NCI-H146 treated with DMSO at 0.1 percent for 48 hours (cell line): ENCODE measurements at regions not wholly inside any gene's neighbourhood (a gene's known extent, or its start where the extent isn't known, plus 50 kb on each side); places are given as distances from the start of the nearest gene placed in this dataset.

Source experiments
- DNase-seq: peaks from one replicate; lab custom pipeline; 2025; ENCODE audit not compliant: unreplicated experiment; lab: John Stamatoyannopoulos, UW

DNA sequence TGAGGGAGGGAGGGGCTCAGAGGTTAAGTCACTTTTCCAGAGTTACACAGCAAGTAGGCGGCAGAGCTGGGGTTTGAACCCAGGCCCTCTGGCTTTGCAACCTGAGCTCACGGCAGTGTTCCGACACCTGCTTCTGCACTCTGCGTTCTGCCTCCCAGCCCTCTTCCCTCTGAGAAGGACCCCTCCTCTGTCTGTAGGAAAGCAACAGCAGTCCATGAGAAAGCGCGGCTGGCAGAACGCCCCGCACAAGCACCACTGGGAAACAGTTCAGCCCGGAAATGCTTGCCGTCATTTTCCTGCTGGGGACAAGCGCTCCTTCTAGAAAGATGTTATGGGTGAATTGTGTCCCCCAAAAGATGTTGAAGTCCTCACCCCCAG lies 241.1 kb downstream of the NPHP4 start:
- DNase-seq: no peak

DNA sequence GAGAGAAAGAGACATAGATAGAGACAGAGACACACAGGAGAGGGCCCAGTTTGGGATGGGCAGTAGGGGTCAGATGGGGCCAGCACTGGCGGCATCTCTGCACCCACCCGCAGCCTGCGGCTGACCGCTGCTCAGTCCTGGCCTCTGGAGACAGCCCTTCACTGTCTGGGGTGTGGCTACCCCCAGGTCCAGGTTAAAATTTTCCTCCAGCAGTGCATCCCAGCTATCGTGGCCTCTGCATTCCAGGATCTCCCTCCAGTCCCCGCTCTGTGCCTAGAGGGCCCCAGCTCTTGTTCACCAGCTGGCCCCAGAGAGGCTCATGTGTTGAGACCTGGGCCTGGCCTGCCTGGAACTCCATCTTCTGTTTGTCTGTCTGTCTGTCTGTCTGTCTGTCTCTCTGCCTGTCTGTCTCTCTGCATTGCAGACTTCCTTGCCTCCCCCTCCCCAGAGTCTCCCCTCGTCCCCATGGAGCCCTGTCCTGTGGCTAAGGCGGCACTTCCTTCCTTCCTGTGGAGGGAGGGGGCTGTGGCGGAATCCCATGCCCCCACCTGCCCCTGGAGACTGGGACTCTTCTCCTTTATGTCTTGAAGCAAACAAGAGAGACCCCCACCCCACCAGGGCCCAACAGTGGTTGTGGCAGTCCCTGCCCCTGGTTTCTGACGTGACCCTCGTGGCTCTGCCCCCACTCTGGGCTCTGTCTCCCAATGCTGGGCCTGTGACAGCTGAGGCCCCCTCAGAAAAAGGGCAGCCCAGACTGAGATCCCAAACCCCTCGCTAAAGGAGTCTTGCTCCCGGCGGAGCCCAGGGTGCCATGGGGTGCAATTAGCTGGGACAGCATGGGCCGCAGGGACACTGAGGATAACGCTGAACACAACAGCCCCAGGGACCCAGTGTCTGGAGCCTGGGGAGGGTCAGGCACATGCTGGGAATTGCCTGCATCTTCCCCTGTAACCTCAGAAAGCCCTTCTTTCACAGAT lies 241.8 kb downstream of the NPHP4 start:
- DNase-seq: no peak

DNA sequence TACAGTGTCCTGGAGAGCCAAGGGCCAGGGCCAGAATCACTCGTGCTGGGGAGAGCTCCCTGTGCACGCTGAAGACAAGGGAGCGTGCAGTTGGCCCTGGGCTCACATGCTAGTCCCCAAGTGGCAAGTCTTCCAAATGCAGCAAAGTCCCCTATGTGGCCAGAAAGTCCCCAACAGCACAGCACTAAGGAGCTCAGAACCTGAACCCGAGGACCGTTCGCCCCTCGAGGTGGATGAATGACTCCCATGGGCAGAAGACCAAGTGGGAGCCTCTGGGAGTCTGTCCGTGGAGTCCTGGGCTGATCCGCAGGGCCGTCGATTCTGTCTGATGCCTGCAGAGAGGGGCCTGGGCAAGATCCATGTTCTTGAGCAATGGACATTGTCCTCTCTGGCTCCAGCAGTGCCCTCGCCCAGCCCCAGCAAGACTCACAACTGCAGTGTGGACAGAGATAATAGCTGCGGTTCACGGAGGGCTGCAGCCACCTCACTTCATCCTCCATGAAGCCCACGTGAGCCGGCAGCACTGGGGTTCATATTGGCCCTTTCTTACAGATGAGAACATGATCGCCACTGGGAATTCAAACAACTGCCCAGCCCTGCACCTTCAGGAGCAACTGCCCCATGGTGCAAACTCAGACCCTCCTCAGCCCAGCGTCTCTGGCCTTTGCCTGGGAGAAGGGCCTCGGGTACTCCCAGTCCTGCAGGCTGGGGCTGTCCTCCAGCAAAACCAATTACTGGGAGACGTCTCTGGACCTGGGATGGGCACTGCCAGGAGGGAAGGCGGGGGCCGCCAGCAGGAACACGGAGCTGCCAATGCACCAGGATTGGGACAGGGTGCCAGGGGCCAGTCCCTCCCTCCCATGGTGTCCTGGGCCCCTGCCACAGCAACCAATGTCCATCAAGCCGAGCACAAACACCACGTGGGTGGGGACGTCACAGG lies 243.7 kb downstream of the NPHP4 start:
- no peak for DNase-seq

DNA sequence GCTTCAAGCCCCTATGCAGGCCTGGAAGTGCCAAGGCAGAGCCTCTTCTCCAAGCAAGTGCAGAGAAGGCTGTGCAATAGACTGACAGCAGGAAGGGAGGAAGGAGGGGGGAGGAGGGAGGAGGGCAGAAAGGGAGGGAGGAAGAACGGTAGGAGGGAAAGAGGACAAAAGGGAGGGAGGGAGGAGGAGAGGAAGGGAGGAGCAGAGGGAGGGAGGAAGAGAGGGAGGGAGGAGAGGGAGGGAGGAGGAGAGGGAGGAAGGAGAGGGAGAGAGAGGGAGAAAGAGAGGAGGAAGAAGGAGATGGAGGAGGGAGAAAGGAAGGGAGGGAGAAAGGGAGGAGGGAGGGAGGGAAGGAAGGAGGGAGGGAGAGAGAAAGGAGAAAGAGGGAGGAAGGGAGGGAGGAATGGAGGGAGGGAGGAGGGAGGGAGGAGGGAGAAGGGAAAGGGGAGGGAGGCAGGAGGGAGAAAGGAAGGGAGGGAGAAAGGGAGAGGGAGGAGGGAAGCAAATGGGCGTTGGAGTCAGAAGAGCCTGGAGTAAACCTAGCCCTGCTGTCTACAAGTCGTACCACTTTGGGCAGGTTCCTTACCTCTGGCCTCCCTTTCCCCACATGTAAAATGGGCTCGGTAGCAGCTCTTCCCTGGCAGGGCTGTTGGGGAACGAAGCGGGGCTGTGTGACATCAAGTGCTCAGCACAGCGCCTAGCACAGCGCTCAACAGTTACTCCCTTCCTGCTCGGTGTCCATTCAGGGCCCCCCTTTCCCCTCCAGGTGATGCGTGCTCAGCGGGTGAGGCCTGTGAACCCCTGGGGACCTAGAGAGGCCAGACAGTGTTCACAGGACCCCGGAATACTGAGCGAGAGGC lies 244.6 kb downstream of the NPHP4 start:
- no peak for DNase-seq

DNA sequence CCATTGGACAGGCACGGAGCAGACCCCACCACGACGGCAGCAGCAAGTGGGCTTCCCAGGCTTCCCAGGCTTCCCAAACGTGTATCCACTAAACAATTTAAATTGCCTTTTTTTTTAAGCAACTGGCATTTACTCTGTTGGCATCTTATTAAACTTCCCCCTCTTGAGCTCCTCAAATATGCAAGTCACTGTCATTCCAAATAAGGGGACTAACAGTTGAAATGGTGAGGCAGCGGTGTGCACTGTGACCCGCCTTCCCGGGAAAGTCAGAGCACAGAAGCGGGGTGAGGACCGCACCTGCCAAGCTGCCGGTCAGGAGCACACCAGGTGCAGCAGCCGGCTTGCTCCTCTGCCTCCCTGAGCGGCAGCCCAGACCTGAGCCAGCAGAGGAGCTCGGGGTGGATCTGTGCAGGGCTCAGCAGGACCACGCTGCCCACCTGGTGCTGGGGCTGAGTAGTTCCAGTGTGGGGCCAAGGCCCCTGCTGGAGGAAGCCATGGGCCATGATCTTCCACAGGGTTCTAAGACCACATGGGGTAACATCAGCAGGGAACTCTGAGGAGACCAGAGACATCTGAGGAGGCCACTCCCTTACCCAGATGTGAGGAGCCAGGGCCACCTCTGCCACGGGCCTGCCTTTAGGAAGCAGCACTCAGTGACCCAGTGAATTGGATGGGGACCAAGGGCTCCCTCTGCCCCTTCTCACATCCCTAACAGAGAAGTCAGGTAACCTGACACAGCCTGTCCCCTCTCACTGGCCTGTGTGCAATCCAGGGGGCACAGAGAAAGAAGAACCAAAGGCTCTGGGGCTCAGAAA lies 245.4 kb downstream of the NPHP4 start:
- DNase-seq: no peak

DNA sequence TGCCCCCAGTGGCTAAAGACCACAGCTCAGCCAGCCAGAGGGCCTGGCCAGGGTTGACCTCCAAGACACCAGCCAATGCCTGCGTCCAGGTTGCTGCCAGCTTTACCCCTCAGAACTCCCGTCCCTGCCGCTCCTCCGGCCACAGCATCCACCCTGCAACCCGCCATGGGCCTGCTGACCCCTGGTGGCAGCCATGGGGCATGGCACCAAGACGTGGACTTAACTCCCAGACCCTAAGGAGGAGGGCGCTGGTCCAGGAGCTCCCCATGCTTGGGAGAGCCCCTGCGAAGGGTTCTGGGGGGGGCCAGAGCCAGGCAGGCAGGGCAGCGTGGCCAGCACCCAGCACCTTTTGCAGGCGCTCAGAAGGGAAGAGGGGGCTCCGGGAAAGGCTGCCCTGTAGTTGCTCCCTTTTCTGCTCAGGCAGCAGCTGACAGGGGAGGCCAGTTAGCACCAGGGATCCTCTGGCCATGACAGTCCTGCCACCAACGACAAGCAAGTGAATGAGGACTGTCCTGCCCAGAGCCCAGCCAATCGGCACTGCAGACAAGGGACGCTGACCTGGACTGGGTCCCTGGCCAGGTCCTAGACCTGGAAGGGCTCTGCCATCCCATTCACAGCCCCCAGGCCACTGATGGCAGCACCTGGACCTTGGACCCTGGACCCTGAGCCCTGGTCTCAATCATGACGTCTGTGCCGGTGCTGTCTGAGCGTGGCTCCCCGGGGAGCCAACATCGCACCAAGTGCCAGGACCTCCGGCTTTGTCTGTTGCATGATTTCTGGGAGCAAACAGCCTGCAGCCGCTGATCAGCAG lies 246.2 kb downstream of the NPHP4 start:
- peak; percentile 7 for DNase-seq

DNA sequence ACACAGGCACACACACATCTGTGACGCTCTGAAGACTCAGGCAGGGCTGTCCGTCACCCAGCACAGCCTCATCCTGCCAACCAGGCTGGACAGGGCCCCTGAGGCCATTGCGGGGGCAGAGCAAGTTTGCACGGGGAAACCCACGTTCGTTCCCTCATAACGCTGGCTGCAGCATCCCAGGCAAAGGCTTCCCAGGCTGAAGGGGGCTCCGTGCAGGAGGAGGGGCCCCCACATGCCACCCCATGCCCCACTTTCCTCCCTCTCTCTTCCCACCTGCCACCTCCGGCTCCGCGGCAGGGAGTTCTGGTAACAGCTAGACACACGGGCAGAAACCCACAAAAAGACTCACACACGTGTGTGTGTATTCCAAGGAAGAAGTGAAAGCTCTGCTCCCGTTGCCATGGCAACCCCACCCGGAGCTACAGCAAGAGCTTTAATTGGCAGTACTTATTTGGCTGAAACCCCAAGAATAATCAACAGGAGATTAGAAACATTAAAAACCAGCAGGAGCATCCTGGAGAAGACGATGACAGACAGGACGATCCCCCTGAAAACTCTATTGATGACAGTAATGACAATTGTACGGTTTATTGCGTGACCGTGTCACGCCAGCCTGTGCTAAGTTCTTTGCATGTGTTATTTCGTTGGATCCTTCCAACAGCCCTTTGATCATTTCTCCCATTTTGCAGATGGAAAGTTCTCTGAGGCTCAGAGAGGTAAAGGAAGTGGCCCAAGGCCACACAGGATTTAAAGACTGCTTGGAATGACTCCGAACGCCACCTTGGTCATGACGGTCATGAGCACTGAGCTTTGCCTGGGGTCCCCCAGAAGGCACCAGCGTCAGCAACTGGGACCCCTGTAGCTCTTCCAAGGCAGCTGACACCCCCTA lies 247.1 kb downstream of the NPHP4 start:
- no peak for DNase-seq

DNA sequence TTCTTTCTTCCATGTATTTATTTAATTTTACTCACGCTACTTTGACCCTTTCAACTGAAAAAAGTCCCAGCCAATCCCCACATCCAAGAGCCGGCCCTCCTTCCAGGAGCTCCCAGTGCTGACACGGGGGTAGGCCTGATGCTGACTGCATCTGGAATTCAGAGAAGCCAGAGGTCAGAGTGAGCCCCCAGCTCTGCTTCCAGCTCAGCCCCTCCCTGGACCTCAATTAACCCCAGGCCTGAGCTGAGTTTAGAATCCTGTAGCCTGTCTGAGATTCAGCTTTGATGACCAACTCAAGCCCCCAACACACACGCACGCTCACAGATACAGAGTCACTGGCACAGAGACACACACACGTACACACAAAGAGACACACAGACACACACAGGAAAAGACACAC lies 247.9 kb downstream of the NPHP4 start:
- DNase-seq: no peak

DNA sequence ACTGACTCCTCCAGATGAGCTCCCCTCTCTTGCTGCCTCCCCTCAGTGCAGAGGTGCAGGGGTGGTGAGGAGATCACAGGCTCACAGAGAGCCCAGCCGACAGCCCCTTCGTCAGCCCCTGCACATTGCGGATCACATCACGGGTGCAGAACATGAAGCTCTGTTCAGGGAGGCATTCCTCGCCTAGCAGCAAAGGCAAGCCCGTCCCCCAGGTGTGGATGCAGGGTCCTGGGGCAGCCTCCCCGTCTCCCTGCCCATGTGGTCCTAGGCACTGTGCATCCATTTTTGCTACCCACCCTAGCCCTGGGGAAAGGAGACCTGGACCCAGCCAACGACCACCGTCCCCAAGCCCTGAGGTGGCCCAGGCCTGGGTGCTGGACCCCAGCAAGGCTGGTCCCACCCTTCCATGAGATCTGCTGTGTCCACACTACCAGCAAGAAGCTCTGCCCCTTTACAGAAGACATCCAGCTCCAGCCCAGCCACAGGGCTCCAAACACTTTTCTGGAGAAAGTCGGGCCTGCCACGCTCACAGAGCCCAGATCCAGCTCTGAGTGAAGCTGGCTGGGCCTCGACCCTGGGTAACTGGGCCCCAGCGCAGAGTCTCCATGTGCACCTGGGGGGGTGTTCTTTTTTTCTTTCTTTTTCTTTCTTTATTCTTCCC lies 248.7 kb downstream of the NPHP4 start:
- no peak for DNase-seq

DNA sequence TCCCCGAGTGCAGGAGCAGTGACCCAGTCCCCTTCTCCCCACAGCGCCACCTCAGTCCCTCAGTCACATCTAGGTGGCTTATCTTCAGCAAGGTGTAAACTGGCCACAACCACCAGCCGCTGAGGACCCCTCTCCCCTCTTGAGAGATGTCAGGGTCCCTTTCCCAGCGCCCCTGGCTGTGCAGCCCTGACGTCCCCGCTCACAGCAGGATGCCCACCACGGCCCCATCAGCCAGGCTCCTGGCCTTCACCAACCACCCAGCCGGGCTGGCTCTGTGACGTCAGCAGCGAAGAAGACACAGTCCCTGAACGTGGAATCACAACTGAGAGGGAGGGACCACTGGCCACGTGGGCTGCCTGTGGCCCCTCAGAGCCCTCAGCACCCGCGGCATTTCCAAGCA lies 249.4 kb downstream of the NPHP4 start:
- DNase-seq: no peak

DNA sequence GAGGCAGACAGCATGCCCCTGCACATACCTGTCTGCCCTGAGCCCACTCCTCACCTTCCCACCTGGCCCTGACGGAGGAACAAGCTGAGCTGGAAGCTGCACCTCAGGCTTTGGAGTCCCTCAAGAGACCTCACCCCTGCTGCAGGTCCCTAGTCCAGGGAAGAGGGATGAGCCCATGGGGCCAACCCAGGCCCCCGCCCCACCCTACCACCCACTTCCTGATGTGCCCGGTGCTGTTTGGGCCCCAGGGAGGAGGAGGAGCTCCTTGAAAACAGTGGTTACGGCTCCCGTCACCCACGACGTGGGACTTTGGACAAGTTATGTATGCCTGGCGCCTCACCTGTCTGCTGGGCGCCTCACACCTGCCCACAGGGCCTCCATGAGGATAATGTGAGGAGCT lies 250.2 kb downstream of the NPHP4 start:
- DNase-seq: no peak

DNA sequence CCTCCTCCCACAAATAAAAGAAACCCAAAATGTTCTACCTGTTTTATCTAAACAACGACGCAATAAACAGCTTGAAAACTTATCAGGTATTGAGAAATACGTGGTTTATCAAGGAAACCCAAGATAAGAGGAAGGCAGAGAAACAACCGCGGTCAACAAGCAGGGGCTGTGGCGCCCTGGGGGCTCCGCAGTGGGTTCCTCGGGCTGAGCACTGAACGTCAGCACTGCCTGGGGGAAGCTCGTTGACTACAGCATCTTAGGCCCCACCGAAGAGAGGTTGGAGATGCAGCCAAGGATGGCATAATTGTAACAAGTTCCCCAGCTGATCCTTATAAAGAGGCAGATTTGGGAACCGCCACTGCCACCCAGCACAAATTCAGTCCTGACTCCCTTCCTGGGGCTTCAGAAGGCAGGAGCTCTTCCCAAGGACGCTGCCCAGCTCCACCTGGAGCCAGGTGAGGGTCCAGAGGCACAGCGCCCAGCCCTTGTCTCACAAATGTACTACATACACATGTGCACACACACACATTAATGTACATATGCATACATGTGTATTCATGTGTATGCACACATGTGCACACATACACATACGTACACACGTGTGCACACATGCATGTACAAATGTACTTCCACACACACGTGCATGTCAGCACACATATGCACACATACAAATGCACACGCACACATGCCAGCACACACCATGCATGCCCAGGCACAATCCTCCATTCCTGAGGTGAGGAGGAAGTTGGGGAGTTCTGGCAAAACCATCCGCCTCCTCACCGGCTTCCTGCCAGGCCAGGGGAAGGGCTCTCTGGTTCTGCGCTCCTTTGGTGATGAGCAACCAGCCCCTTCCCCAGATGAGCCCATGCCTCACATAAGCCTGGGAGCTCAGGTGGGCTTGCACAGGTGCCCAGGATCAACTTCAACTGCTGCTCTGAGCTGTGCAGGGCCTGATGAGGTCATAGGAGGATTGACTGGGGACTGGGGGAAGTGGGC lies 251.1 kb downstream of the NPHP4 start:
- no peak for DNase-seq

DNA sequence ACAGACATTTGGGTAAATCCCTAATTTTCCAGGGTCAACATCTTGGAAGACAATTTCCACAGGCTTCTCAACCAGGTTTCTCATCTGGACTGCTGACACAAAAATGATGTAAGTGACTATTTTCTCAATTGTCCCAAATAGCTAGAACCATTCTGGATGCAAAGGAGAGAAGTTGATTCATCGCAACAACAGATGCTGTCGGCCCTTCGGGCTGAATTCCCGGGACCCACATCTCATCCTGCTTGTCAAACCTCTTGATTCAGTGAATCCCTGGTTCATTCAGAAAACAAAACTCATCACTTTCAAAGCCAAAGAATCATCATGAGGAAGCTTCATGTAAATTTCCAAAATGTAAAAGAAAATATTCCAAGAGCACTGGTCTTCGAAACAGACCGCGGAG lies 251.8 kb downstream of the NPHP4 start:
- DNase-seq: no peak

DNA sequence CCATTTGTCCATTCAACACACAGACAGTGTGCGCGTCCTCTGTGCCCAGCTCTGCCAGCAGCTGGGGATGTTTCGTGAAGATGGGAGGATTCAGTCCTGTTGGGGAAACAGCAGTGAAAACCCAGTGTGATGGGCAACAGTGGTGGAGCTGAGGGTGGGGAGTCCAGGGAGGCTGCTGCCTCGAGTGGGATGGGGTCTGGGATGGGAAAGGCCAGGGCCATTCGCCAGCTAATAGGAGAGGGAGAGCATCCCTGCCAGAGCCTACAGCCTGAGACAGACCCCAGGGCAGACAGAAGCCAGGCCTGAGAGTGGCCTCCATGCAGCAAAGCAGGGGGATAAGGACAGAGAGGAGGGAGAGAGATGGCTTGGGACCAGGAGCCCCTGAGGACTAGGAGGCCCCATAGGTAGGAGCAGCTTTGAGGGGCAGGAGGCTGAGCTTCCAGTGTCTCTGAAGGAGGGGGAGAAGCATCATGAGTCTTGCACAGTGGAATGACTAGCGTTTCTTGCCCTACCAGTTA lies 252.6 kb downstream of the NPHP4 start:
- DNase-seq: no peak

DNA sequence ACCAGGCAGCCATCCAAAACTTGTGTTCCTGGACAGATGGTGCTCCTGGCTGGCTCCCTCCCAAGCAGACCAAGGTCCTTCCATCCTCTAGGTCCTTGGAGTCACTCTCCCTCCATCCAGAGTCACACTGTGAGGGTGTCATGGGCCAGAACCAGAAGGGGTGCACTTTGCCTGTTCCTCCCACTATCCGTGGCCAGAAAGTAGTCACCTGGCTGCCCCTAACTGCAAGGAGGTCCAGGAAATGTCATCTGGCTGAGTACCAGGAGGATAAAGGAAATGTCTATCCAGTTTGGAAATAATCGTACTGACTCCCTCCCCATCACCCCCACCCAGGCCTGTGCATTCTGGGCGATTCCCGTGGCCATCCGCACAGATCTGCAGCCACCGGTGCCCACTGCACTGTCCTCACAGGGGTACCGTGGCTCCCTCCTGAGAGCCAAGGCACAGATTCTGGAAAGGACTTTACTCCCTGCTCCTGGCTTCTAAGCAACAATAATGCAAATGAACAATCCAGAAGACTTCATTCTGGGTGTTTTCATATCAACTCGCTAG lies 253.2 kb downstream of the NPHP4 start:
- no peak for DNase-seq

DNA sequence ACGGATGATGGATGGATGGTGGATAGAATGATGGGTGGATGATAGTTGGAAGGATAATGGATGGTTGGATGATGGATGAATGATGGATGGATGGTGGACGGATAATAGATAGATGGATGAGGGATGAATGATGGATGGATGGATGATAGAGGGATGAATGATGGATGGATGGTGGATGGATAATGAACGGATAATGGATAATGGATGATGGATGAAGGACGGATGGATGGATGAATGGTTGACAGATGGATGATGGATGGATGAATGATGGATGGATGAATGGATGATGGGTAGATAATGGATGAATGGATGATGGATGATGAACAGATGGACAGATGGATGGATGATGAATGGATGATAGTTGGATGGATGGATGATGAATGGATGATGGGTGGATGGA lies 255.1 kb downstream of the NPHP4 start:
- DNase-seq: no peak
